Left renal cortex interstitium (tissue), 4 donors: ENCODE measurements at regions not wholly inside any gene's neighbourhood (a gene's known extent, or its start where the extent isn't known, plus 50 kb on each side); places are given as distances from the start of the nearest gene placed in this dataset.

Experiments used
- DNase-seq, 4 donors: peaks; one replicate each; pipeline ENCODE4 v3.0.0-alpha.2; 2013; ENCODE audit warnings: low read depth in 4 of 4, low spot score in 2 of 4, missing footprints in 1 of 4

GRCh38 chr9:134501761-134502265, 139.8 kb upstream of the COL5A1 start:
- no peak for DNase-seq

GRCh38 chr9:134502266-134502791, 139.3 kb upstream of the COL5A1 start:
- no peak for DNase-seq

- no peak for DNase-seq
Observed at GRCh38 chr9:134502809-134503211, 138.8 kb upstream of the COL5A1 start.

- DNase-seq = no peak
Observed at GRCh38 chr9:134503301-134504105, 138.1 kb upstream of the COL5A1 start.

GRCh38 chr9:134504106-134504385, 137.6 kb upstream of the COL5A1 start:
- no peak for DNase-seq

- DNase-seq = no peak
Observed at GRCh38 chr9:134505032-134505431, 136.6 kb upstream of the COL5A1 start.

- DNase-seq = no peak
Observed at GRCh38 chr9:134509281-134509680, 132.3 kb upstream of the COL5A1 start.

GRCh38 chr9:134509817-134510216, 131.8 kb upstream of the COL5A1 start:
- no peak for DNase-seq

GRCh38 chr9:134514503-134514902, 127.1 kb upstream of the COL5A1 start:
- DNase-seq = no peak

GRCh38 chr9:134515026-134515821, 126.4 kb upstream of the COL5A1 start:
- DNase-seq = no peak

GRCh38 chr9:134516464-134516863, 125.1 kb upstream of the COL5A1 start:
- no peak for DNase-seq

GRCh38 chr9:134517069-134517680, 124.4 kb upstream of the COL5A1 start:
- no peak for DNase-seq

GRCh38 chr9:134518004-134518606, 123.5 kb upstream of the COL5A1 start:
- no peak for DNase-seq

- no peak for DNase-seq
Observed at GRCh38 chr9:134519375-134520070, 122.1 kb upstream of the COL5A1 start.

- DNase-seq = no peak
Observed at GRCh38 chr9:134521817-134522501, 119.6 kb upstream of the COL5A1 start.

GRCh38 chr9:134522502-134522848, 119.1 kb upstream of the COL5A1 start:
- DNase-seq = no peak

GRCh38 chr9:134522976-134523375, 118.6 kb upstream of the COL5A1 start:
- no peak for DNase-seq

- no peak for DNase-seq
Observed at GRCh38 chr9:134525070-134525815, 116.4 kb upstream of the COL5A1 start.
